ENCODE measurements at regions not wholly inside any gene's neighbourhood (a gene's known extent, or its start where the extent isn't known, plus 50 kb on each side); places are given as distances from the start of the nearest gene placed in this dataset.

DNA sequence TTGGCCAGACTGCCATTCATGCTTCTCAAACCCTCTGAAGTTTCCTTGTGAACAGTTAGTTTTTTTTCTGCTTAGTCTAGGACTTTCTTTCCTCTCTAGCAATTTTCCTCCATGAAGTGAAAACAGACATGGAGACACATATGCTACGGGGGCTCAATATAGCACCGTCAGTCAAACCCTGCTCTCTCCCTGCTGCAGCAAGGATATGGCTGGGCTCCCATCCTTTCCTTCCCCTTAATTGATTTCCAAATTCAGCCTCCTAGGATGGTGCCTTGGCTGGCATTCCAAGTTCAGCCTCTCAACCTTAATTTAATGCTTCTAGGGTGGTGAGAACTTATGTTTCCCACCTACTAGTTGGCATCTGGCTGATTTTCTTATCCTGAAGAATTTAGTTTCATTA lies 436.7 kb downstream of the NPIPA7 start:
- Histone ChIP-seq H3K9me3 (ENCODE audit: control insufficient read depth in 4 of 4, low read length in 3 of 4) (peaks cover 0 to 3% (median 1%) of the 10 kb centered on the region in 4 donors), H3K4me3 (ENCODE audit: low read depth in 1 of 3, low read length in 3 of 3) (no peak overlapping the region), H3K36me3 (ENCODE audit: control insufficient read depth in 4 of 4, insufficient read depth in 3 of 4, low read depth in 1 of 4, low read length in 3 of 4) (no peaks in the 10 kb centered on the region), H3K27me3 (ENCODE audit: control insufficient read depth in 4 of 4, insufficient read depth in 4 of 4, low read length in 3 of 4) (peaks cover 0 to 3% (median 1%) of the 10 kb centered on the region in 4 donors), H3K27ac (ENCODE audit: low read depth in 1 of 2, low read length in 2 of 2) (no peak overlapping the region), H3K9ac (ENCODE audit: low read depth in 1 of 2, low read length in 2 of 2) (no peak overlapping the region), H3K4me1 (ENCODE audit: control insufficient read depth in 4 of 4, insufficient read depth in 4 of 4, low read length in 3 of 4) (no peaks in the 10 kb centered on the region)
- 78% methylated on average over 2 of the region's 2 CpGs for WGBS
- no peak for DNase-seq (ENCODE audit: low spot score)
- no peak for TF ChIP-seq NR2F2 (IDR thresholded peaks at IDR 0.05)
- TF ChIP-seq SP1 (IDR thresholded peaks at IDR 0.05), result no peak
- TF ChIP-seq FOXA2 (IDR thresholded peaks at IDR 0.05), result no peak
- TF ChIP-seq CTCF (IDR thresholded peaks at IDR 0.05; ENCODE audit: low read depth, low read length, missing input control), result no peak
- no peak for TF ChIP-seq YY1 (IDR thresholded peaks at IDR 0.05)
- TF ChIP-seq ATF3 (IDR thresholded peaks at IDR 0.05), result no peak
- no peak for TF ChIP-seq FOXA1 (IDR thresholded peaks at IDR 0.05)
- no peak for TF ChIP-seq HNF4A (conservative IDR thresholded peaks at IDR 0.05)
- TF ChIP-seq TAF1 (conservative IDR thresholded peaks at IDR 0.05), result no peak
- no peak for TF ChIP-seq JUND (IDR thresholded peaks at IDR 0.05)

DNA sequence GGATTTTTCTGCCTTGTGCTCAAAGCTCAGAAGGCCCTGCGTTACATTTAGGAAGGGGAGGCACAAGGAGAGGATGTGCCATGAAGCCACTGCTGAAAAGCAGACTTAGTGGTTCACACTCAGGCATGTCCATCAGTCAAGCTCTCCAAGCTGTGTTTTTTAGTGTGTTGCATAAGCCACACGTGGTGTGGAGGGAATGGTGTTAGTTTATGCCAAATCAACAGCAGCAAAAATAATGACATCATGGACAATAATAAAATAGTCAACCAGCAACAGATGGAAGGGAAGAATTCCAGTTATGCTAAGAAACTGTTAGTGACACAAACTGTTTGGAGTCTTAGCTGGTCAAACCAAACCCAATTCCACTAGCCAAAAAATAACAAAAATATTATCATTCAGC lies 438.3 kb downstream of the NPIPA7 start:
- Histone ChIP-seq H3K4me3 (ENCODE audit: low read depth in 1 of 3, low read length in 3 of 3) (no peak overlapping the region), H3K9me3 (ENCODE audit: control insufficient read depth in 4 of 4, low read length in 3 of 4) (peaks cover 0 to 11% (median 4%) of the 10 kb centered on the region in 4 donors), H3K36me3 (ENCODE audit: control insufficient read depth in 4 of 4, insufficient read depth in 3 of 4, low read depth in 1 of 4, low read length in 3 of 4) (no peaks in the 10 kb centered on the region), H3K9ac (ENCODE audit: low read depth in 1 of 2, low read length in 2 of 2) (no peak overlapping the region), H3K27me3 (ENCODE audit: control insufficient read depth in 4 of 4, insufficient read depth in 4 of 4, low read length in 3 of 4) (no peaks in the 10 kb centered on the region), H3K4me1 (ENCODE audit: control insufficient read depth in 4 of 4, insufficient read depth in 4 of 4, low read length in 3 of 4) (no peaks in the 10 kb centered on the region), H3K27ac (ENCODE audit: low read depth in 1 of 2, low read length in 2 of 2) (no peak overlapping the region)
- DNase-seq (ENCODE audit: low spot score), result no peak
- no peak for TF ChIP-seq ATF3 (IDR thresholded peaks at IDR 0.05)
- TF ChIP-seq RAD21 (IDR thresholded peaks at IDR 0.05), result no peak
- TF ChIP-seq REST (IDR thresholded peaks at IDR 0.05), result no peak
- TF ChIP-seq MAX (IDR thresholded peaks at IDR 0.05), result no peak
- TF ChIP-seq, protein P1, sequence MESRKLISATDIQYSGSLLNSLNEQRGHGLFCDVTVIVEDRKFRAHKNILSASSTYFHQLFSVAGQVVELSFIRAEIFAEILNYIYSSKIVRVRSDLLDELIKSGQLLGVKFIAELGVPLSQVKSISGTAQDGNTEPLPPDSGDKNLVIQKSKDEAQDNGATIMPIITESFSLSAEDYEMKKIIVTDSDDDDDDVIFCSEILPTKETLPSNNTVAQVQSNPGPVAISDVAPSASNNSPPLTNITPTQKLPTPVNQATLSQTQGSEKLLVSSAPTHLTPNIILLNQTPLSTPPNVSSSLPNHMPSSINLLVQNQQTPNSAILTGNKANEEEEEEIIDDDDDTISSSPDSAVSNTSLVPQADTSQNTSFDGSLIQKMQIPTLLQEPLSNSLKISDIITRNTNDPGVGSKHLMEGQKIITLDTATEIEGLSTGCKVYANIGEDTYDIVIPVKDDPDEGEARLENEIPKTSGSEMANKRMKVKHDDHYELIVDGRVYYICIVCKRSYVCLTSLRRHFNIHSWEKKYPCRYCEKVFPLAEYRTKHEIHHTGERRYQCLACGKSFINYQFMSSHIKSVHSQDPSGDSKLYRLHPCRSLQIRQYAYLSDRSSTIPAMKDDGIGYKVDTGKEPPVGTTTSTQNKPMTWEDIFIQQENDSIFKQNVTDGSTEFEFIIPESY (IDR thresholded peaks at IDR 0.05), result no peak
- TF ChIP-seq RXRA (IDR thresholded peaks at IDR 0.05), result no peak
- TF ChIP-seq GABPA (IDR thresholded peaks at IDR 0.05 in 1 of 2, conservative IDR thresholded peaks at IDR 0.05 in 1 of 2), result no peak
- TF ChIP-seq NR2F2 (IDR thresholded peaks at IDR 0.05), result no peak
- 53% methylated on average over 2 of the region's 2 CpGs for WGBS

All from liver (tissue), 8 donors.